GM12892 (cell line): ENCODE measurements at regions not wholly inside any gene's neighbourhood (a gene's known extent, or its start where the extent isn't known, plus 50 kb on each side); places are given as distances from the start of the nearest gene placed in this dataset.

Experiments
- POLR2A ChIP-seq: IDR thresholded peaks from 2 replicates; pipeline ENCODE4 v1.6.1; 2011; ENCODE audit warnings: low read depth, low read length, control low read depth
- POLR2AphosphoS5 ChIP-seq: IDR thresholded peaks from 2 replicates; pipeline ENCODE4 v1.6.1; 2011; ENCODE audit warnings: low read depth, low read length, control low read depth

- TF ChIP-seq POLR2A = no peak
- no peak for TF ChIP-seq POLR2AphosphoS5
Observed at GRCh38 chrX:45778616-45779015, 577.9 kb upstream of the DIPK2B start.
